ENCODE measurements at regions not wholly inside any gene's neighbourhood (a gene's known extent, or its start where the extent isn't known, plus 50 kb on each side); places are given as distances from the start of the nearest gene placed in this dataset.

DNA sequence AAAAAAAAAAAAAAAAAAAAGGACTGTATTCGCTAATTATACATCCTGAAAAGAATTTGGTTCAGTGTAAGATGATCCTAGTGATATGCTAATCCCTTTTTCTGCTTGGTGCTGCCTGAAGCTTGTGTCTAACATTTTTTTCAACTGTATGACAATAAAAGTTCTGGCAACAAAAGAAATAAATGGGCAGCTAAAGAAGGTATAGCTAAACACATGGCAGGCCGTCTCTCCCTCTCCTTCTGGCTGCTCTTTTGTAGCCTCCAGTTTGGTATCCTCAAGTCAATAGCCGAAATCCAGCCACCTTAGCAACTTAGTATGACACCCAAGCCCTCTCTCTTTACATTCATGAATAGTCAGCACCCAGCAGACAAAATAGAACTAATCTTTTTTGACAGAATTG is 198.3 kb upstream of the OTX2 start:
- no peak overlapping the region for H3K4me2 ChIP-seq (ENCODE audit: low read length)
- H3K9me3 ChIP-seq (ENCODE audit: insufficient read depth, low read length), result no peaks in the 10 kb centered on the region
- H3K36me3 ChIP-seq (replicated peaks; ENCODE audit: low read depth, low read length), result no peaks in the 10 kb centered on the region
- no peak for TF ChIP-seq EZH2phosphoT487 (IDR thresholded peaks at IDR 0.05; ENCODE audit: low read depth)
- TF ChIP-seq, protein P1, sequence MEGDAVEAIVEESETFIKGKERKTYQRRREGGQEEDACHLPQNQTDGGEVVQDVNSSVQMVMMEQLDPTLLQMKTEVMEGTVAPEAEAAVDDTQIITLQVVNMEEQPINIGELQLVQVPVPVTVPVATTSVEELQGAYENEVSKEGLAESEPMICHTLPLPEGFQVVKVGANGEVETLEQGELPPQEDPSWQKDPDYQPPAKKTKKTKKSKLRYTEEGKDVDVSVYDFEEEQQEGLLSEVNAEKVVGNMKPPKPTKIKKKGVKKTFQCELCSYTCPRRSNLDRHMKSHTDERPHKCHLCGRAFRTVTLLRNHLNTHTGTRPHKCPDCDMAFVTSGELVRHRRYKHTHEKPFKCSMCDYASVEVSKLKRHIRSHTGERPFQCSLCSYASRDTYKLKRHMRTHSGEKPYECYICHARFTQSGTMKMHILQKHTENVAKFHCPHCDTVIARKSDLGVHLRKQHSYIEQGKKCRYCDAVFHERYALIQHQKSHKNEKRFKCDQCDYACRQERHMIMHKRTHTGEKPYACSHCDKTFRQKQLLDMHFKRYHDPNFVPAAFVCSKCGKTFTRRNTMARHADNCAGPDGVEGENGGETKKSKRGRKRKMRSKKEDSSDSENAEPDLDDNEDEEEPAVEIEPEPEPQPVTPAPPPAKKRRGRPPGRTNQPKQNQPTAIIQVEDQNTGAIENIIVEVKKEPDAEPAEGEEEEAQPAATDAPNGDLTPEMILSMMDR (IDR thresholded peaks at IDR 0.05; ENCODE audit: low read depth, low read length), result no peak
- H3K27ac ChIP-seq (ENCODE audit: low read length), result no peak overlapping the region
- no peak overlapping the region for H3K4me3 ChIP-seq (ENCODE audit: low read length)
- peaks cover 5% of the 10 kb centered on the region; the same call in 1 of the 2 replicates for H3K27me3 ChIP-seq (ENCODE audit: low read depth, low read length)
- H2AFZ ChIP-seq (ENCODE audit: low read depth, low read length), result no peak overlapping the region
- H4K20me1 ChIP-seq (ENCODE audit: insufficient read depth, low read length), result no peaks in the 10 kb centered on the region
- no peaks in the 10 kb centered on the region for H3K4me1 ChIP-seq (ENCODE audit: low read length)
- no peak overlapping the region for H3K9ac ChIP-seq (ENCODE audit: low read length)
- H3K79me2 ChIP-seq (ENCODE audit: low read length), result no peaks in the 10 kb centered on the region

DNA sequence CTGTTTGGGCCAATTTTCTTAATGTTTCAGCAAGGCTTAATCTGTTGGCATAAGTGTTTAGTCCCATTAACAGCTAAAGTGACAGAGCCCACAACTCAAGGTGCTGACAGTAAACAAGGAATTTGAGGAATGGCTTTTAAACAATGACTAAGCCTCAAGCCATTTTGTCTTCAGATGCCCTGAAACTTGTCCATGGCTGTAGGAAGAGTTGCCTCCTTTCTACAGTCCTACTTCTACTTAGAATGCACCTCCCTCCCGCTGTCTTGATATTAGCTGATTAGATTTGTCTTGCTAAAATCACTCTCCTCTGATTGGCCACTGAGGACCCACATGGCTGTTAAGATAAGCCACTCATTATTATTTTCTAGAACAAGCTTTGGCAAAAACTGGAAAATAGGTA is 188.4 kb upstream of the OTX2 start:
- H3K4me1 ChIP-seq (ENCODE audit: low read length), result no peaks in the 10 kb centered on the region
- no peak overlapping the region for H2AFZ ChIP-seq (ENCODE audit: low read depth, low read length)
- no peak overlapping the region for H3K9ac ChIP-seq (ENCODE audit: low read length)
- H3K27ac ChIP-seq (ENCODE audit: low read length), result no peak overlapping the region
- TF ChIP-seq, protein P1 (IDR thresholded peaks at IDR 0.05; ENCODE audit: low read depth, low read length), result no peak
- no peak for TF ChIP-seq EZH2phosphoT487 (IDR thresholded peaks at IDR 0.05; ENCODE audit: low read depth)
- no peaks in the 10 kb centered on the region for H3K9me3 ChIP-seq (ENCODE audit: insufficient read depth, low read length)
- no peaks in the 10 kb centered on the region for H3K79me2 ChIP-seq (ENCODE audit: low read length)
- H3K4me2 ChIP-seq (ENCODE audit: low read length), result no peak overlapping the region
- H3K36me3 ChIP-seq (replicated peaks; ENCODE audit: low read depth, low read length), result no peaks in the 10 kb centered on the region
- no peak overlapping the region for H3K4me3 ChIP-seq (ENCODE audit: low read length)
- no peaks in the 10 kb centered on the region for H4K20me1 ChIP-seq (ENCODE audit: insufficient read depth, low read length)
- no peaks in the 10 kb centered on the region for H3K27me3 ChIP-seq (ENCODE audit: low read depth, low read length)

DNA sequence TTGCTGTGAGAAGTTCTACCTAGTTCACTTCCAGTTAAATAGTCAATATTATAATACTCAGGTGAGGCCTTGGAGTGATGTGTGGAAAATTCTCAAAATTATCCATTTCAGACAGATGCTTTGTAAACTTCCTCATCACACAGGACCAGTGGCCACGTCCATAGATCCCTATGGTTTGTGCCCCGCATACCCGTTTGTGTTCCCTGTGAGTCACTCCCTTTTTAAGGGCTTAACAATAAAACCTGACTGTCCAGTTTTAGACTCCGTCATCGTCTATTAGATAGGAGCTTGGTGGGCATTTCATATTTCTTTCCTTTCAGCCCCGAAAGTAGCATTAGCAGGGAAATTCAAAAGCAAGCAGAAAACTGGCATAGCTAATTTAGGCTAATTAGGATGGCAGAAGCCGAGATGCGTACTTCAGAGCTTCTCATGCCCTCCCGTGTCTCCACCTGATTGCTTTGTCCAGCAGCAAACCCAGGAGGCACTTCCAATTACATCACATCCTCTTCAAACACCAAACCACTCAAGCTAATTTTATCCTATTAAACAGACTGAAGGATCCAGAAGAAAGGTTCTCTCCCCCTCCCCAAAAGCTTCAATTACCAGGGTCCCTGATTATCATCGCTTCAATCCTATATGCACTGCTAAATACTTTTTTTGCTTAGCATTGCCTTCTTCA is 186.6 kb upstream of the OTX2 start:
- Histone ChIP-seq H3K27ac (ENCODE audit: low read length) (no peak overlapping the region), H2AFZ (ENCODE audit: low read depth, low read length) (no peak overlapping the region), H3K36me3 (replicated peaks; ENCODE audit: low read depth, low read length) (no peaks in the 10 kb centered on the region), H3K79me2 (ENCODE audit: low read length) (no peaks in the 10 kb centered on the region), H3K9ac (ENCODE audit: low read length) (no peak overlapping the region), H3K9me3 (ENCODE audit: insufficient read depth, low read length) (no peaks in the 10 kb centered on the region), H3K4me3 (ENCODE audit: low read length) (no peak overlapping the region), H3K4me1 (ENCODE audit: low read length) (no peaks in the 10 kb centered on the region), H4K20me1 (ENCODE audit: insufficient read depth, low read length) (no peaks in the 10 kb centered on the region), H3K4me2 (ENCODE audit: low read length) (no peak overlapping the region), H3K27me3 (ENCODE audit: low read depth, low read length) (no peaks in the 10 kb centered on the region)
- TF ChIP-seq EZH2phosphoT487 (IDR thresholded peaks at IDR 0.05; ENCODE audit: low read depth), result no peak
- TF ChIP-seq, protein P1 (IDR thresholded peaks at IDR 0.05; ENCODE audit: low read depth, low read length), result no peak

DNA sequence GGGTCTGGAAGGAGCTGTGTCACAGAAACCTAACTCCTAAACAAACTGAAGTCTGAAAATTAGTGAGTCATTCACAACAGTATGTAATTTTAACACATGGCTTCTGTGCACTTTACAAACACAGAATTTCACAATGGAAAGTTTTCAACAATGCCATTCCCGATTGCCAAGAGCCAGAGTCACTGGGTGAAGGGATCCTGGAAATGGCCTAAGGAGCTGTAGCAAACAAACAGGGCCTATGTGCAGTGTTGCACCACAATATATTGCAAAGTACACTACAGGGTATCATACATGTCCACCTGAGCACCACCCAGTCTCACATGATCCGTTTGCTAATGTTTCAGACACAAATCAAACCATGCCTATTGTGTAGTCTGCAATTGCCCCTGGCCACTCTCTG is 184.7 kb upstream of the OTX2 start:
- no peaks in the 10 kb centered on the region for H3K36me3 ChIP-seq (replicated peaks; ENCODE audit: low read depth, low read length)
- H4K20me1 ChIP-seq (ENCODE audit: insufficient read depth, low read length), result no peaks in the 10 kb centered on the region
- H3K4me2 ChIP-seq (ENCODE audit: low read length), result no peak overlapping the region
- TF ChIP-seq EZH2phosphoT487 (IDR thresholded peaks at IDR 0.05; ENCODE audit: low read depth), result no peak
- TF ChIP-seq, protein P1 (IDR thresholded peaks at IDR 0.05; ENCODE audit: low read depth, low read length), result no peak
- no peak overlapping the region for H3K9ac ChIP-seq (ENCODE audit: low read length)
- H3K4me3 ChIP-seq (ENCODE audit: low read length), result no peak overlapping the region
- no peaks in the 10 kb centered on the region for H3K4me1 ChIP-seq (ENCODE audit: low read length)
- no peaks in the 10 kb centered on the region for H3K27me3 ChIP-seq (ENCODE audit: low read depth, low read length)
- H3K9me3 ChIP-seq (ENCODE audit: insufficient read depth, low read length), result no peaks in the 10 kb centered on the region
- no peak overlapping the region for H3K27ac ChIP-seq (ENCODE audit: low read length)
- no peaks in the 10 kb centered on the region for H3K79me2 ChIP-seq (ENCODE audit: low read length)
- no peak overlapping the region for H2AFZ ChIP-seq (ENCODE audit: low read depth, low read length)

Measured in OCI-LY3 (cell line).